MM.1S (cell line): ENCODE measurements at regions not wholly inside any gene's neighbourhood (a gene's known extent, or its start where the extent isn't known, plus 50 kb on each side); places are given as distances from the start of the nearest gene placed in this dataset.

ENCODE experiments used
- CTCF ChIP-seq: fragments of 300-600 bp; sonication (generic); IDR thresholded peaks from 2 replicates; pipeline ENCODE4 v1.5.1; 2016; ENCODE audit warnings: antibody characterized with exemption, low read length, mixed read lengths
- EZH2 ChIP-seq: fragments of 300-600 bp; sonication (generic); optimal IDR thresholded peaks from 2 replicates; pipeline ENCODE3; 2017; ENCODE audit warnings: low read depth, mild to moderate bottlenecking, antibody characterized with exemption, low read length, mixed read lengths
- EZH2phosphoT487 ChIP-seq: fragments of 300-600 bp; sonication (generic); IDR thresholded peaks from 2 replicates; pipeline ENCODE4 v1.6.1; 2018; ENCODE audit warnings: antibody characterized with exemption, low read length

GRCh38 chr3:40597441-40597840, 72.7 kb downstream of the ZNF621 start:
- TF ChIP-seq CTCF (no peak), EZH2 (no peak), EZH2phosphoT487 (no peak)
